ENCODE measurements at regions not wholly inside any gene's neighbourhood (a gene's known extent, or its start where the extent isn't known, plus 50 kb on each side); places are given as distances from the start of the nearest gene placed in this dataset.
"Not testable (repeated sequence)": the region's sequence is repeated elsewhere in the genome, so short reads cannot be mapped to it uniquely, and the experiment has no call there.

- intact Hi-C loops (cut with DNase I) = no loop called here
- no peak for DNase-seq (ENCODE audit: missing footprints)
- ATAC-seq = no peak
These were observed 204.8 kb downstream of the KCNK2 start for GRCh38 chr1:215287362-215287761.

- ATAC-seq = no peak
- DNase-seq (ENCODE audit: missing footprints) = no peak
- intact Hi-C loops (cut with DNase I) = no loop called here
These were observed 207.5 kb downstream of the KCNK2 start for GRCh38 chr1:215290018-215290417.

GRCh38 chr1:215292932-215293331 lies 210.4 kb downstream of the KCNK2 start:
- intact Hi-C loops (cut with DNase I) = no loop called here
- ATAC-seq (no peak), DNase-seq (ENCODE audit: missing footprints) (no peak)

DNA sequence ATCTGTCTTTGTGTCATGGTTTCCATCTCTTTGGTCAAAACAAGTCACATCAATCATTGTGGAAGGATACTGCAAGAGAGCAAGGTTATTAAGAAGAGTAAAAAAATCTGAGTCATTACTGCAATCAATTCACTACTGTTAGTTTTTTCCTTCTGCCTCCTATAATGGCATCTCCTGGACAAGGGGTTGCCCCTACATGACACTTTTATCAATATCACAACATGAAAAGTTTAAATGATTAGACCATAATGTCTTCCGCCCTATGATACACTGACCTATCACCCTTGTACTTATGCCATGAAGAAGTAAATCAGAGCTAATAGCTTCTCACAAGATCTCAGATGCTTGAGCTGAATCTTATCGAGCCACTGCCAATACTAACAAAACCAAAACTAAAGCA lies 223.9 kb downstream of the KCNK2 start:
- DNase-seq (ENCODE audit: missing footprints) (no peak), ATAC-seq (no peak)
- intact Hi-C loops (cut with DNase I) = no loop called here

- ATAC-seq = no peak
- intact Hi-C loops (cut with DNase I) = no loop called here
- DNase-seq (ENCODE audit: missing footprints) = no peak
These were observed 239.3 kb downstream of the KCNK2 start for GRCh38 chr1:215321802-215322201.

DNA sequence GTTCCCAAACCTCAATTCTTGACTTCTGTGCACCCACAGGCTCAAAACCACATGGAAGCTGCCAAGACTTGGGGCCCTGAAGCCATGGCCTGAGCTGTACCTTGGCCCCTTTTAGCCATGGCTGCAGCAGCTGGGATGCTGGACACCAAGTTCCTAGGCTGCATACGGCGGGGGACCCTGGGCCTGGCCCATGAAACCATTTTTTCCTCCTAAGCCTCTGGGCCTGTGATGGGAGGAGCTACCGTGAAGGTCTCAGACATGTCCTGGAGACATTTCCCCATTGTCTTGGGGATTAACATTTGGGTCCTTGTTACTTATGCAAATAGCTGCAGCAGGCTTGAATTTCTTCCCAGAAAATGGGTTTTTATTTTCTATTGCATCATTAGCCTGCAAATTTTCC lies 241.5 kb downstream of the KCNK2 start:
- DNase-seq (ENCODE audit: missing footprints); ATAC-seq; intact Hi-C loops (cut with DNase I): not testable (repeated sequence)

- intact Hi-C loops (cut with DNase I) = no loop called here
These were observed 236.7 kb upstream of the KCTD3 start for GRCh38 chr1:215330426-215330825.

GRCh38 chr1:215344539-215344938 lies 222.6 kb upstream of the KCTD3 start:
- ATAC-seq (no peak), DNase-seq (ENCODE audit: missing footprints) (no peak)
- intact Hi-C loops (cut with DNase I) = no loop called here

More at GRCh38 chr1:215330426-215330825, 236.7 kb upstream of the KCTD3 start:
- DNase-seq (ENCODE audit: missing footprints) (no peak), ATAC-seq (no peak)

GRCh38 chr1:215345208-215345607 lies 221.9 kb upstream of the KCTD3 start:
- intact Hi-C loops (cut with DNase I) = no loop called here
- no peak for ATAC-seq
- no peak for DNase-seq (ENCODE audit: missing footprints)

DNA sequence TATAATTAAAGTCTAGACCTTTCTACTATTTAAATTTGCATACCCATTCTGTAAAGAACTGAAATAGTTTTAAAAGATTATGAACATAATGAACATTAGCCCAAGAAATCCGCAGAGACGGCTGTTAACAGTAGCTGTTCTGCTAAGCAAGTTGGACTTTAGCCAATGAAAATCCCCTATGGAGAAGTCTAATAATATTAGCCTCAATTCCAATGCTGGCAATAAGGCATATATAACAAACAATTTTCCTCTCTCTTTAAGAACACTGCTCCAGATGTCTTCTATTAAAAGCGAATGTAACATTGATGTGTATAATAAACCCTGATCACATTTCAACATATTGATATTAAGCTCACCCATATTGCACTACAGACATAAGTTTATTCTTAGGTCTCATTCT lies 221.3 kb upstream of the KCTD3 start:
- intact Hi-C loops (cut with DNase I) = no loop called here
- no peak for ATAC-seq
- no peak for DNase-seq (ENCODE audit: missing footprints)

- ATAC-seq (no peak), DNase-seq (ENCODE audit: missing footprints) (no peak)
- intact Hi-C loops (cut with DNase I) = no loop called here
These were observed 209.2 kb upstream of the KCTD3 start for GRCh38 chr1:215357901-215358300.

DNA sequence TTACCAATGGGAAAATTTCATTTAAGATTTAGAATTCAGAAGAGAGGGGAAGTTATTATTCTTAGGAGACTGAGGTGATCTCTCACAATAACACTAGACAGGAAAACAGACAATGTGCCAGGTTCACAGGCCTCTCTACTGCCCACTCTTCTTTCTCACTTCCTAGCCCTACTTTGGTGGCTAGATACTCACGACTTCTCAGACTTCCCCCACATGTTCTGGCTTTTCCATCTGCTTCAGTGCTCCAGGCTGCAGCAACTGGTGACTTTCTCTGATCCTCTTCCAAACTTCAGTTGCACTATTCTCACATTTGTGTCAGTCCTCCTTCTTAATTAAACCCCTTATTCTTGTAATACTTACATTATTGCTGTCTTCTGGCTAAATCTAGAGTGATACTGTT lies 208.7 kb upstream of the KCTD3 start:
- DNase-seq (ENCODE audit: missing footprints) (no peak), ATAC-seq (no peak)
- intact Hi-C loops (cut with DNase I) = no loop called here

DNA sequence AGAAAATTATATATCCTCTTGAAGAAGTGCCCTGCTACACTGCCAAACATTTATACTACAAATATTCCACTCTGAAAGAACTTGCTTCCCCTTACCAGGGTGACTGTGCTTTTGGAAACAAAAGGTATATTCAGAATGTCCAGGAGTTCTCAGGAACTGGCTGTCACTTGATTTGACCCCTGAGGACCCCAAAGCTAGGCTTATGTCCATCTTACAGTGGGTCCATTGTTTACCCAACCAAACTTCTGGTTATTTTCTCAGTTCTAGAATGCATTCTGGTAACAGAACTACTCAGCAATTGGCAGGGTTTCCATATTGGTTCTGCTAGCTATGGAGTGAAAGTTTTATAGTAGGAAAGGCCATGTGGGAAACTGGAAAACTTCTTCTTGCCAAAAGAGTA lies 207.1 kb upstream of the KCTD3 start:
- intact Hi-C loops (cut with DNase I) = no loop called here
- no peak for DNase-seq (ENCODE audit: missing footprints)
- no peak for ATAC-seq

- ATAC-seq (no peak), DNase-seq (ENCODE audit: missing footprints) (no peak)
- intact Hi-C loops (cut with DNase I) = no loop called here
These were observed 206.3 kb upstream of the KCTD3 start for GRCh38 chr1:215360758-215361157.

- intact Hi-C loops (cut with DNase I) = no loop called here
These were observed 191.7 kb upstream of the KCTD3 start for GRCh38 chr1:215375381-215375780.

GRCh38 chr1:215376544-215377264 lies 190.4 kb upstream of the KCTD3 start:
- intact Hi-C loops (cut with DNase I) = no loop called here
- no peak for DNase-seq (ENCODE audit: missing footprints)
- ATAC-seq = no peak

More at GRCh38 chr1:215375381-215375780, 191.7 kb upstream of the KCTD3 start:
- ATAC-seq (no peak), DNase-seq (ENCODE audit: missing footprints) (no peak)

GRCh38 chr1:215377746-215378145 lies 189.4 kb upstream of the KCTD3 start:
- intact Hi-C loops (cut with DNase I) = no loop called here
- no peak for ATAC-seq
- no peak for DNase-seq (ENCODE audit: missing footprints)

DNA sequence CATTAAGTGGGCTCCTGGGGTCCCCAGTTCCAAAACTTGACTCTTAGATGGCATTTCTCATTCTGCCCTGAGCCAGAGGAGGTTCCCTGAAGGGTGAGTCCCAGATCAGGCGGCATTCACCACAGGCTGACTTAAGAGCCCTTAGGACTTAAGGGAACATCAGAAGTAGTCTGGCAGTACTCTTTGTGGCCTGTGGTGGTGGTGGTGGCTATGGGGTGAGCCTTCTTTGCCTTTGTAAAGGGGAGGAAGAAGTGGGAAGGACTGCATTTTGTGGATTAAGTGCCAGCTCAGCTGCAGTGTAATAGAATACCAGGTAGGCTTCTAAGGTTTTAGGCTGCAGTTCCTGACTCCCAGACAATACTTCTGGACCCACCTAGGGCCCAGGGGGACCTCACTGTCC lies 186.5 kb upstream of the KCTD3 start:
- intact Hi-C loops (cut with DNase I) = no loop called here
- DNase-seq (ENCODE audit: missing footprints) (no peak), ATAC-seq (no peak)

DNA sequence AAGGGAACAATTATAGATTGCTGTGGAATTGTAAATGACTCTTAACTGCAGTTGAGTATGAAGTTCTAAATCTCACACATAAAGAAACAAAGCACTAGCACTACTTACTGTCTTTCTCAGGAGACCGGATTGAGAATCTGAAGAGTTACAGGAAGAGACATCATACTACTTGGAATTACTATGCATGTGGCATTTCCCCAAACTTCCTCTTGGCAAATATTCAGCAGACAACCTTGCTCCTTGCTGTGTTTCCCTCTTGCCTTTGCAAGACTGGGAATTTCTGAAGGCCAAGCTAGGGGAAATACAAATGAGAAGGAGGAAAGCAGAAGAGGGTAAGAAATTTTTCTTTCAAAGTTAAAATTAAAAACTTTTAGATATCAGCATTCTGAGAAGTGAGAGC lies 173.6 kb upstream of the KCTD3 start:
- intact Hi-C loops (cut with DNase I) = no loop called here
- no peak for ATAC-seq
- no peak for DNase-seq (ENCODE audit: missing footprints)

- ATAC-seq (no peak), DNase-seq (ENCODE audit: missing footprints) (peak; percentile 60)
- intact Hi-C loops (cut with DNase I) = no loop called here
These were observed 172.8 kb upstream of the KCTD3 start for GRCh38 chr1:215394084-215394991.
